ENCODE measurements at regions not wholly inside any gene's neighbourhood (a gene's known extent, or its start where the extent isn't known, plus 50 kb on each side); places are given as distances from the start of the nearest gene placed in this dataset.
"Not testable (repeated sequence)": the region's sequence is repeated elsewhere in the genome, so short reads cannot be mapped to it uniquely, and the experiment has no call there.

DNA sequence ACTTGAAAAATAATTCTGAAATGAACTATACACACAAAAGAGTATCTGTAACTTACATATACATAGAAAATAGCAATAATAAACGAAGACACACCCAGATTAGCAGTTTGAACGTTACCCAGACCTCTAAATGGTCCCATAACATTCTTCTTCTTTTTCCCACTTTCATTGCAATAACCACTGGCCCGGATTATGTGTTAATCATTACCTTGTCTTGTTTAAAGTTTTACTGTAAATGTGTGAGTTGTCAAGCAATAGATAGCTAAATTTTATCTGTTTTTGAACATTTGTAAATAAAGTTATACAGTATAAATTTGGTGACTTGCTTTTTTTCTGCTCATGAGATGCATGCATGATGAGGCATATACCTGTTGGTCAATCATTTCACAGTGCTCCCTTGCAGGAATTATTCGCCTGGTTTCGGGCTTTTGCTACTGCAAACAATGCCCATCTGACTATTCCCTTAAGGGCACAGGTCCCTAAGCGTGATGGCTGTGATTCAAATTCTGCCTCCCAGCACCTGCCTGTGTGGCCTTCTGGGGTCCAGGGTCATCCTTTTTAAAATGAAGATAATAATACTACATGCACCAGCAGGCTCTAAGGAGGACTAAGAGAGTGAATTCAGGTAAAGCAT, 66.1 kb downstream of the GADD45G start:
- no peak for DNase-seq (ENCODE audit: low read depth)

DNA sequence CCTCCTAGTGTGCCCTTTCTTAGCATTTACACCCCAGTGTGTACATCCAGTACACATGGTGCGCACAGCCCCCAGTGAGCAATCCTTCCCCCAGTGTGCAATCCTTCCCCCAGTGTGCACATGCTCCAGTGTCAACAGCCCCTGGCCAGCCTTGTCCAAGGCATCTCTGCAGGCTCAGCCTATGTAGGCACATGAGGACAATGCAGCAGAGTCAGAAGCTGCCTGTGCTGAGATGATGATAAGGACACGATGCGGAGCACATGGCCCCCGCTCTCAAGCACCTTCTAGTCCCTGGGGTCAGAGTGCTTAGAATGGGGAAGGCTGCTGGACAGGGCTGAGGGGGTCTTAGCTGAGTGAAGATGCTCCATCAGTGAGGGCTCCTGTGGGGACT, 69.8 kb downstream of the GADD45G start:
- DNase-seq (ENCODE audit: low read depth) = no peak

DNA sequence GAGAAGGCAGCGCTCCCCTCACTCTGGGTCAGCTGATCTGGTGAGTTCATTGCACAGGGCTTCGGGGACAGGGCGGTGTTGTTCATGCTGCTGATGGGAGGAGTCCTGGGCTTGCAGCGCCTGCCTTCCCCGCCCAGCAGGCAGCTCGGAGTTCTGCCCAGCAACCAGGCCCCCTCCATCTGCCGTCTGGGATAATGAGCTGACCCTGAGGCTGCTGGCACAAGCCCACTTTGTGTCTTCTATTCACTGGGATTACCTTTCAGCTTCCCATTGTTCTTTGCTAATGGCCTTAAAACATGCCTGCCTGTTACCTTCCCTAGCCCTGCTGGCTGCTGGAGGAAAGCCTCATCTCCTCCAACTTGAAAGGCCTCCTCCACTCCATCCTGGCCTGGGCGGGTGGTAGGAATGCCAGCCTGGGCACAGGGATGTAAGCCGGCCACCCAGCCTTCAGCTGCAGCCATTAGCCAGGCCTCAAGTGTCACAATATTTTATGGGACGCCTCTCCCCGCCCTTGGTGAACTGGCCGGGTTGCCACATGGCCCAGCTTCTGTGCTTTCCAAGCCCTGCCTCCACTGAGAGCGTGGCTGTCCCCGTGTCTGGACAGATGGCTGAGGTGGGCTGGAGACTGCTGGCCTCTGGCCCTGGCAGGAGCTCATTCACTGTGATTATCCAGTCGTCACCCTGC, 70.4 kb downstream of the GADD45G start:
- no peak for DNase-seq (ENCODE audit: low read depth)

DNA sequence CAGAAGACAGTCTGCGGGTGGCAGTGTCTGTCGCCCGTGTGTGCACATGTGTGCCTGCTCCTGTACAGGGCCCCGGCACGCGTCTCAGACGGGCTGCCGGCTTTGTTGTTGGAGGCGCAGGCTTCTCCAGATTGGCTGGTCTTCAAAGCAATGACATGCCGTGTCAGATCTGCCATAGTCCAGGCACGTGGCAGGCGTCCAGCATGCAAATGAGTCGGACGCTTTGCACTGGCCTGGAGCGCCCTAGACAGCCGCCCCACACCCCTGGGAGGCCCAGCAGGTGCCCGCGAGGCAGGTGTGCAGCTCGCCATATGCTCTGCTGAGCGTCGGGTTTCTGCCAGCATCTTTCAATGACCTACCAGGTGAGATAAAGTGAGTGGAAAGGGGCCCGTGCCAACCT, 71.5 kb downstream of the GADD45G start:
- no peak for DNase-seq (ENCODE audit: low read depth)

DNA sequence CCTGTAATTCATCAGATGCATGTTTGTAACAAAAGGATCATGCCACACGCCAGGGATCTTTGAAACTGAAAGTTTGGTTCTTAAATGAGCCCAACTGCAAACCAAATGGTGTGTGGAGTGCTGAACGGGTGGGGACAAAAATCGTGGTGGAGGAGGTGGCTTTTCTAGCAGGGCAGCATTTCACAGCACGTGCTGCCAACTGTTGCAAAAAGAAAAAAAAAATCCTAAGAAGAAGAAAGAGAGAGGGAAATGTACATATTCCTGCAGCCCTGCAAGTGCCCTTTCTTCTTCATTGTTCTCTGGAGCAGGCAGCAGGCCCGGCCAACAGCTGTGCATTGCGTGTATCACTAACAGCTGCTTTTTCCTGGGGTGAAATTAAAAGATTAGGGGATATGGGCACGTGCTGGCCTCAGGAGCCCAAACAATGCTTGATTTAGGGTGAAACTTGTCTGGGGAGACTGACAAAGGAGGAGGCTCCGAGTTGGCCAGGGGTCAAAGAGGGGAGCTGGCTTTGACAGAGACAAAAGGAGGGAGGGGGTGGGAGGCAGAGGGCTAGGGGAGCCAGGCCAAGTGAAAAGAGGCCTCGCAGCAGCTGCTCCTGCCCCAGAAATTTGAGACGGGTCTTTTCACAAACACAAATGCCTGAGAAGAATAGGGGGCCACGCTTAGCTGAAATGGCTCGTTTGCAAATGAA, 73.0 kb downstream of the GADD45G start:
- no peak for DNase-seq (ENCODE audit: low read depth)

DNA sequence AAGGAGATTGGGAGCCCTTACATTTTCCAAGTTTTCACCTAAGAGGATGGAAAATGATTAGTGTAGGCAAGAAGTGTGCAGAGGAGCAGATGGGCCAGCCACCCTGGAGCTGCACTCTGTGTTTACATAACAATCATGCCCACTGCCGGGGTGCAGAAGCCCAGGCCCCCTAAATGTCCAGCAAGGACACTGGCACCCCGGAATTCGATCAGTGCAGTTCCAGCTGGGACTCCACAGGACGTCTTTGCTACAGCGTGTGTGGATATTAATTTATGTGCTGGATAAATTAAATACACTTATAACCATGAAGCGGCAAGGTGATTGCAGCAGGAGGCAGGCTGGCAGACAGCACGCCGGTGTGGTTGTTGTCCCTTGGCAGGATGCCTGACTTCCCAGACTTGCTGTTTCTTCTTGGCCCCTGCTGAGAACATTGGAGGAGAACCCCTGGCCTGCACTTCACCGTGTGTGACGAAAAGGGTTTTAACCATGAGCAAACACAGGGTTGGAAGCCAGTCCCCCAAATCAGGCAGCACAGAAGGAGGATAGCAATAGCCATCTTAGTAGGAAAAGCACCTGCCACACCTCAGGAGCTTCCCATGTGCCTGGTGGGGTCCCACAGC, 73.7 kb downstream of the GADD45G start:
- no peak for DNase-seq (ENCODE audit: low read depth)

DNA sequence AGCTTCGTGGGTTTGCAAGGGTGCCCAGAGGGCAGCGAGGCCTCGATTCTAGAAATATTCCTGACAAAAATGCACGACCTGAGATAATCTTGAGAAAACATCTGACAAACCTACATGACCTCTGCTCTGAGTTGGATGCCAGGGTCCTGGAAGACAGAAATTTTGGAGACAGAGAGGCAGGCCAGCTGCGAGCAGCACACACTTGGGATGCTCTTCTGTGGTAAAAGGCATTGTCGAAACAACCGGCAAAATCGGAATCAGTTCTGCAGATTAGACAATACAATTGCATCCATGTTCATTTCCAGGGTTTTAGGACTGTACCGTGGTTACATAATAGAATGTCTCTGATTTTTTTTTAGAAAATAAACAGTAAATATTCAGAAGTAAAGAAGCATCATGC, 74.2 kb downstream of the GADD45G start:
- no peak for DNase-seq (ENCODE audit: low read depth)

DNA sequence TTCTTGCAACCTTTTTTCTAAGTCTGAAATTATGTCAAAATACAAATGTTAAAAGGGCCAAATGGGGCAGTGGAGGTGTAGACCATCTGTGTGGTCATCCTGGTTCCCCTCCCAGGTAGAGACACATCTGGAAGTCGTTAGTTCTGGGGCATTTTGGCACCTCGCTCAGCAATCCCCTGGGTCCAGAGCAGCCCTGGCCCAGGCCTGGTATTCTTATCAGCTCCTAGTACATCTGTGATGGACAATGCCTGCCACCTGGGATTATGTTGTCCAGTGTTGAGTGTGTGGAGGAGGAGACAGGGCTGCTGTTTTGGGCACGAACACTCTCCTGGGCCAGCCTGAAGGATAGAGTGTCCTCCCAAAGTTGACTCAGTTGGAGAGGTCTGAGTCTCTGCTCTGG, 74.8 kb downstream of the GADD45G start:
- no peak for DNase-seq (ENCODE audit: low read depth)

DNA sequence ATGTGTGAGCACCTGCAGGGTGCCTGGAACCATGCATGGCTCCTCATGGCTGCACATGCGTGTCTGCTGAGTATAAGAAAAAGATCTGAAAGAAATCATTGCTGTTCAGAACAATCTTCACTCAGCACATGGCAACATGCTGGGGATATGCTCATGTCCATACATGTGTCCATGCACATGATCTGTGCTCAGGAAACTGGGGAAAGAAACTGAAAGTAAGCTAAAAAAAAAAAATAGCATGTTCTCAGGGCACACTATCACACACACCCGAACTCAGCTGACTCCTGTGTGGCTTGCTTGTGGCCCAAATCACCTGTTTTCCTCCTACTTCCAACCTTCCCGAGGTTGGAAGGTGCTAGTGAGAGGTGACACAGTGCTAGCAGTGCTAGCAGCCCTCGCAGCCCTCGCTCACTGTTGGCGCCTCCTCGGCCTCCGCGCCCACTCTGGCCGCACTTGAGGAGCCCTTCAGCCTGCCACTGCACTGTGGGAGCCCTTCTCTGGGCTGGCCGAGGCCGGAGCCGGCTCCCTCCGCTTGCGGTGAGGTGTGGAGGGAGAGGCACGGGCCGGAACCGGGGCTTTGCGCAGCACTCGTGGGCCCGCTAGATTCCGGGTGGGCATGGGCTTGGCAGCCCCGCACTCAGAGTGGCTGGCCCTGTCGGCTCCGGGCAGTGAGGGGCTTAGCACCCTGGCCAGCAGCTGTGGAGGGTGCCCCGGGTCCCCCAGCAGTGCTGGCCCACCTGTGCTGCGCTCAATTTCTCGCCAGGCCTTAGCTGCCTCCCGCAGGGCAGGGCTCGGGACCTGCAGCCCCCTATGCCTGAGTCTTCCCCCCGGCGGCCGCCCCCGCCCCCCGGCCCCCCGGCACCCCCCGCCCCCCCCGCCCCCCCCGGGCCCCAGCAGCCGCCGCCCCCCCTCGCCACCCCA, 76.0 kb downstream of the GADD45G start:
- no peak for DNase-seq (ENCODE audit: low read depth)

DNA sequence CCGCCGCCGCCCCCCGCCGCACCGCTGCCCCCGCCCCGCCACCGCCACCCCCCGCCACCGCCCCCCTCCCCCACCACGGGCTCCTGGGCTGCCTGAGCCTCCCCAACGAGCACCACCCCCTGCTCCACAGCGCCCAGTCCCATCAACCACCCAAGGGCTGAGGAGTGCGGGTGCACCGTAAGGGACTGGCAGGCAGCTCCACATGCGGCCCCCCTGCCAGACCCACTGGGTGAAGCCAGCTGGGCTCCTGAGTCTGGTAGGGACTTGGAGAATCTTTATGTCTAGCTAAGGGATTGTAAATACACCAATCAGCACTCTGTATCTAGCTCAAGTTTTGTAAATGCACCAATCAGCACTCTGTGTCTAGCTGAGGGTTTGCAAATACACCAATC, 76.7 kb downstream of the GADD45G start:
- DNase-seq (ENCODE audit: low read depth) = not testable (repeated sequence)

DNA sequence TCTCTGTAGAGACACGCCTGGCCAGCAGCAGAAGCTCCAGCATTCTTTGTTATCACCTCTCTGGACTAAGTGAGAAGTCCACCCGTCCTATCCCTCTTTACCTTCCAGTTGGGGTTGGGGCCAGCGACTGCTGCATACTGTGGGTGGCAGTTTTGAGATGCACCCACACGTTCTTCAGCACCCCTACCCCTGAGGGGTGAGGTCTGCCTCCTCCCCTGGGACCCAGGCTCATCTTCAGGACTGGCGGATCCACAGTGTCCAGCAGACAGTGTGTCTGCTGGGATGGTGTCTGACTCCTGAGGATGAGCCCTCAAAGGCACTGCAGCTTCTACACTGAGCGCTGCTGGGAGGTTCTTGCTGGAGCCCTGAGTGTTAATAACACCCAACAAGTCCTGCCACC, 78.8 kb downstream of the GADD45G start:
- DNase-seq (ENCODE audit: low read depth) = no peak

DNA sequence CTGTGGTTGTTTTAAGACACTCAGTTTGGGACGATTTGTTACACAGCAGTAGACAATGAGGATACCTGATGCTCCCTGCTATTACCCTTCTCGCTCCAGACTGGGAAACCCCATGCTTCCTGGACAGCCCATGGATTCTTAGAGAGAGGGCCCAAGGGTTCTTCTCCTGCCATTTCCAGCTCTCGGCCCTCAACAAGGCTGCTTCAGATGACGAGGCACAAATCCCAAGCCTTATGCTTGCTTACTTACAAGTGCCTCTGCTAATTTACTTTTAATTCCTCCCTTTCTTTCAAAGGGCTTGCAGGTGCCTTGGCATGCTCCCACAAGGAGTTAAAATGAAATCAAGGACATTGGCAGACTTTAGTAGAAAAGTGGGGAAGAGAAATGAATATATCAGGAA, 79.4 kb downstream of the GADD45G start:
- DNase-seq (ENCODE audit: low read depth) = no peak

DNA sequence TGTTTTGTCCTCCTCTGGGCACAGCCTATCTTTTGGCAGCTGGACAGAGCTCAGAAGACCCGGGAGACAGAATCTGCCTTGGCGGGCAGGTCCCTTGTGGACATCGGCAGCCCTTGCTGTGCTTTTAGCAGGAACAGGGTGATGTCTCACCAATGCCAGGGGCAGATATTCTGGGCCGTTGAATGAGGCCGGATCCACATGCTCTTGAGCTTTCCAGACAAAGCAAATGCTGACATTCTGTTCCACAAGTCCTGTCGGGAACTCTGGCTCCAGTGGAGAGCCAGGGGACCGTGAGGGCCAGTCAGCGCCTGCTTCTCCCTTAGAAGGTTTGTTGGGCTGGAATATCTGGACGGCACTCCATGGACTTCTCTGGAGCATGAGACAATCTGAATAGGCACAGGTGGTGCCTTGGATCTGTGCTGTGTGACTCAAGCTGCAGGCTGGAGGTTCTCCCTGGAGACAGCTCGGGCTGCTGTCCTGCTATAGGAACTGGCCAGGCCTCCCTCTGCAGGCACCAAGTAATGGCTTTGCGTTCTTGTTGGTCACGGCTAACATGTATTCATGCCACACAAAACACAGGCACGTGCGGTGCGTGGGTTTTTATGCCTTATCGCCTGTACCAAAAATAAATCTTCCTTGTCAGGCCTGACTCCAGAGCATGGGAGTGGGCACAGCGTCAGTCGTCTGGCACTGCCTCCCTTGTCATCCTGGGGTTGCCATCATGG, 80.3 kb downstream of the GADD45G start:
- DNase-seq (ENCODE audit: low read depth) = no peak

DNA sequence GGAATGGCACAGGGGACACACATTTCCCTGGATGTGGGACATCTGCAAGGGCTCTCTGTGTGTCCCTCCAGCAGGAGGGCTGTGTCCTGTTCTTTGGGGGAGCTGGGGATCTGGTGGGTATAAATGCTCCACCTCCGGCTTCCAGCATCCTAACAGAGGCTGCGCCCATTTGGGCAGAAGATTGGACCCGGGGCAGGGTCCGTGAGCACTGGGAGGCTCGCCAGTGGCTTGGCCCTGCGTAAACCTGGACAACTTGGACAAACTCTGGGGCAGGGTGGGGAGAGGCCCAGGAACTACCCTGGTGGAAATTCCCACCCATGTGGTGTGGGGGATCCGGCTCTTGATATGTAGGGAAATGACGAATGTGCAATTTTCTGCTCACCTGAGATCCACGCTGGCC, 80.9 kb downstream of the GADD45G start:
- no peak for DNase-seq (ENCODE audit: low read depth)

DNA sequence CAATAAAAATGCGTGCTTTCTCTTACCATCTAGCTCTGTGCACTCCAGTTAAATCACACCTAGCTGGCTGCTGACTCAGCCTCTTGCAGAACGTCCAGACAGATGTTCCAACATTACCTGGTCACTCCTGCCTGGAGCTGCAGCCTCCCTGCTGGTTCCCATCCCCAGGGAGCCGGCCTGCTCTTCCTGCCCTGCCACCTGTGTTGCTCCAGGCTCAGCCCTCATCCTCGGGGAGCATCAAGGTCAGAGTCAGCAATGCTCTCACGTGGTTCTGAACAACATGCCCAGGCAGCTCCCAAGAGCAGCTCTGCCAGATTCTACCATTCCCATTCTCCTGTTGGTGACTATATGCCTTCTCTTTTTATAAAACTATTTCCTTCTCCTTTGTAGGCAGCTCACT, 81.3 kb downstream of the GADD45G start:
- DNase-seq (ENCODE audit: low read depth) = no peak

DNA sequence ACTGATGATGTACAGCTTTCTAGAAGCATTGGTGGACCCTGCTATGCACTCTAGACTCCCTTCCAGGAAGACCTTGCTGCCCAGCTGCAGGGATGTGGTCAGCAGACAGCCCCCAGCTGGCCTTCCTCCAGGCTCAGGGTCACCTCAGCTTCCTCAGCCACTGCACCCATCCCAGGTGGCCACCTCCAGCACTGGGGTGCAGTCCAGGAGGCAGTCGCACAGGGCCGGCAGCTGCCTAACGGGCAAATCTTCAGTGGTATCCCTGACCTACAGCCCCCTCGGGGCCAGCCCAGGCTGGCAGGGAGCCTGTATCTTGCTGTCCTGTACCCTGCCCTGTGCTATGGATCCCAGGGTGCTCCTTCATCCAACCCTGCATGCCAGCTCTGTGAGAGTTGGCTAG, 81.8 kb downstream of the GADD45G start:
- DNase-seq (ENCODE audit: low read depth) = no peak

DNA sequence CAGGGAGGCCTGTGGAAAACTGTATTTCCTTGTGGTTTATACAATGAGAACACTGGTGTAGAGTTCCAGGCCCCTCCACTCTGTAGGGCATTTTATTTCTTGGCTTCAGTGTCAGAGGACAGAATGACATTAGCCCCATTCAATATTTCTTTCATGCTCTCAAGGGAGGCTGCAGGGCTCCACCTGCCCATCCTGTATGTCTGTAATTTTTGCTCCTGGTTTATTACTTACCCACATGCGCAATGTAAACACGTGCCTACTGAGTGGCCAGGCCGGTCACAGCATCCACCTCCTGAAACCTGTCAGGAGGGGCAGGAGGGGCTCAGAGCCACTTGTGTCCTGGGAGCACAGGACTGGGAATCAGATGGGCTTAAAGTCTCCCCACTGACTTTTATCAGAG, 82.4 kb downstream of the GADD45G start:
- no peak for DNase-seq (ENCODE audit: low read depth)

DNA sequence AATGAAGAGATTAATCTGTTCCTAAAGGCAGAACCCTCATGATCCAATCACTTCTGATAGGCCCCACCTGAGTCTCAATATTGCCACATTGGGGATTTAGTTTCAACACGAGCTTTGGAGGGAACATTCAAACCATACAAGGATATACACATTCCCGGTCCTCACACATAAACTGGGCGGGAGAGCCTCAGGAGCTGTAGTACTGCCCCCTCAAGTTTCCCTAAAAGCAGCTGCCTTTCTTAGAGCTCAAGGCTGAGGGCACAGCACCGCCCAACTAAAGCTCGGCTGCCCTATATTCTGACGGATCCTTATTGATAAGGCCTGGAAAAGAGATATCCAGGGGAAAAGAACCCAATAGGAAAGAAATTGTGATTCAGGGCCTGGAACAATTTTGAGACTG, 83.0 kb downstream of the GADD45G start:
- DNase-seq (ENCODE audit: low read depth) = no peak

DNA sequence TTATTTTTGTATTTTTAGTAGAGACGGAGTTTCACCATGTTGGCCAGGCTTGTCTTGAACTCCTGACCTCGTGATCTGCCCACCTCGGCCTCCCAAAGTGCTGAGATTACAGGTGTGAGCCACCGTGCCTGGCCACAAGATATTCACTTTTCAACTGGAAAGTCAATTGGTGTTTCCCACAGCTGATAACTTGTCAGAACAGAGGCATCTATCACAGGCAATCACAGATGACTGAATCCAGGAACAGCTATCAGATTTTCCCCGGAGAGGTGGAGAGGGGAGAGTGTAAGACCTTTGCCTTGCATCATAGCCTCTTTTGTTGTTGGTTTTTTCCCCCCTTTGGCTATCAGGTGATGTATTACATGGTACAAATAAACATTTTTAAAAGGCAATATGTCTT, 84.5 kb downstream of the GADD45G start:
- not testable (repeated sequence) for DNase-seq (ENCODE audit: low read depth)

DNA sequence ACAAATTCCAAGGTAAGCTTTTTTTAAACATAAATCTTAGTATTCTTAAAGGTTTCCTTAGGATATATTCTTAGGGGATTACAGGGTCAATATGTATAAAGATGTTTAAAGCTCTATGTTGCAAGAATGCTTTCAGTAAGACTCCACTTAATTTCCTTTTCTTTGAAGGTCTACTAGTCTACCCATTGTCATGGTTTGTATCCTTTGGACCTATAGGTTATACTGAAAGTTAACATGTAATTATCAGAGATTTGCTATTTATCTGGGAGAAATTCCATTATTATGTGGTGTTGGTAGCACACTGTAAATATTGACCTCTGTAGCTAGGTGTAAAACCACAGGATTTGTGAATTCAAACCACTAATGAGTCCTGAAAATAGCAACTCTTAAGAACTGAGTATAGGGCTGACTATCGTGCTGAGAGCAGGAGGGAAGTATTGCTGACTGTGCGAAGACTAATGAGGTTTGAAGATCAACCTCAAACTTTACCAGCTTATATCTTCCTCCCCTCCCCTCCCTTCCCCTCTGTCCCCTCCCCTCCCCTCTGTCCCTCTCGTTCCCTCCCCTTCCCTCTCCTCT, 85.6 kb downstream of the GADD45G start:
- no peak for DNase-seq (ENCODE audit: low read depth)

DNA sequence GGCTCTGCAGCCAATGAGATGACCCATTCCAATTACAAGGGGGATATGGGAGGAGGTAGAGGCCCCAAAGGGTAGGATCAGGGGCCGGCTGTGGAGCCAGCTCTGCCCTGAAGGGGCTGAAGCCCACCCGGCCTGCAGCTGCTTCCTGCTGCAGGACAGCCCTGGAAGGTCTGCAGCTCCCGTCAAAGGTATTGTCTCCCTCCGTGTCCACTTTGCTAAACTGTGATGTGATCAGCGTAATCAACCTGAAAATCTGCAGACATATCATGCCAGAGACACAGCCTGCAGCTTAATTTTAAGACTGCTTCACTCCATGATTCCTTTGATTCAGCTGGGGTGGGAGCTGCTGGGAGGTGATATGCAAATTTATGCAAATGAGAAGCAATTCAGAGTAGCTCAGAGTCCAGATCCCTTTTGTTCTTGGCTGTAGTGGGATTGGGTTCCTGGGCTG, 90.7 kb downstream of the GADD45G start:
- no peak for DNase-seq (ENCODE audit: low read depth)

Measured in Daoy (cell line).